Liver (tissue), 8 donors: ENCODE measurements at regions not wholly inside any gene's neighbourhood (a gene's known extent, or its start where the extent isn't known, plus 50 kb on each side); places are given as distances from the start of the nearest gene placed in this dataset.

Experiments
- DNase-seq: peaks from one replicate; pipeline ENCODE4 v3.0.0-alpha.2; 2017; ENCODE audit warnings: low spot score
- H3K27ac ChIP-seq, 2 donors: one replicate each; pipeline ENCODE4 v1.7.0; 2013; ENCODE audit warnings: inconsistent platforms in 2 of 2, low read length in 2 of 2, control low read depth in 1 of 2, low read depth in 1 of 2, mild to moderate bottlenecking in 1 of 2
- H3K27me3 ChIP-seq, 4 donors: one replicate each; pipeline versions ENCODE4 v1.6.1 to v1.7.0; 2013; ENCODE audit warnings: low read length in 3 of 4, inconsistent platforms in 1 of 4, mild to moderate bottlenecking in 1 of 4, moderate library complexity in 1 of 4; ENCODE audit not compliant: control insufficient read depth in 4 of 4, insufficient read depth in 4 of 4
- H3K36me3 ChIP-seq, 4 donors: one replicate each; pipeline versions ENCODE4 v1.6.1 to v1.7.0; 2013; ENCODE audit warnings: low read length in 3 of 4, mild to moderate bottlenecking in 3 of 4, low read depth in 1 of 4, moderate library complexity in 1 of 4; ENCODE audit not compliant: control insufficient read depth in 4 of 4, insufficient read depth in 3 of 4
- H3K4me1 ChIP-seq, 4 donors: one replicate each; pipeline versions ENCODE4 v1.6.1 to v1.7.0; 2013; ENCODE audit warnings: low read length in 3 of 4, mild to moderate bottlenecking in 3 of 4, moderate library complexity in 1 of 4; ENCODE audit not compliant: control insufficient read depth in 4 of 4, insufficient read depth in 4 of 4
- H3K4me3 ChIP-seq, 3 donors: one replicate each; pipeline versions ENCODE4 v1.6.1 to v1.7.0; 2013; ENCODE audit warnings: low read length in 3 of 3, control low read depth in 1 of 3, low read depth in 1 of 3, mild to moderate bottlenecking in 1 of 3
- H3K9ac ChIP-seq, 2 donors: one replicate each; pipeline ENCODE4 v1.7.0; 2013; ENCODE audit warnings: low read length in 2 of 2, mild to moderate bottlenecking in 2 of 2, moderate library complexity in 2 of 2, control low read depth in 1 of 2, low read depth in 1 of 2
- H3K9me3 ChIP-seq, 4 donors: one replicate each; pipeline versions ENCODE4 v1.6.1 to v1.7.0; 2013; ENCODE audit warnings: low read length in 3 of 4; ENCODE audit not compliant: control insufficient read depth in 4 of 4
- EGR1 ChIP-seq, 2 donors: IDR thresholded peaks; 2 replicates each; pipeline ENCODE4 v1.6.1; 2016 to 2018; ENCODE audit warnings: antibody characterized with exemption in 2 of 2, low read depth in 2 of 2
- FOXA1 ChIP-seq: IDR thresholded peaks from 2 replicates; pipeline ENCODE4 v1.6.1; 2016; ENCODE audit warnings: antibody characterized with exemption
- FOXA2 ChIP-seq: IDR thresholded peaks from 2 replicates; pipeline ENCODE4 v1.6.1; 2016; ENCODE audit warnings: antibody characterized with exemption
- GABPA ChIP-seq, 2 donors: IDR thresholded peaks in 1 of 2; conservative IDR thresholded peaks in 1 of 2; 2 replicates each; pipeline ENCODE4 v1.6.1; 2016; ENCODE audit warnings: antibody characterized with exemption in 2 of 2, mild to moderate bottlenecking in 1 of 2, moderate library complexity in 1 of 2
- HNF4A ChIP-seq, 2 donors: conservative IDR thresholded peaks; 2 replicates each; pipeline ENCODE4 v1.6.1; 2016; ENCODE audit warnings: antibody characterized with exemption in 2 of 2, mild to moderate bottlenecking in 2 of 2
- HNF4G ChIP-seq: IDR thresholded peaks from 2 replicates; pipeline ENCODE4 v1.6.1; 2016; ENCODE audit warnings: antibody characterized with exemption
- NR2F2 ChIP-seq: IDR thresholded peaks from 2 replicates; pipeline ENCODE4 v1.6.1; 2016; ENCODE audit warnings: antibody characterized with exemption
- RAD21 ChIP-seq, 2 donors: IDR thresholded peaks; 2 replicates each; pipeline ENCODE4 v1.6.1; 2016; ENCODE audit warnings: antibody characterized with exemption in 2 of 2, mild to moderate bottlenecking in 2 of 2
- RXRA ChIP-seq, 2 donors: IDR thresholded peaks; 2 replicates each; pipeline ENCODE4 v1.6.1; 2017 to 2018; ENCODE audit warnings: antibody characterized with exemption in 2 of 2, mild to moderate bottlenecking in 1 of 2
- SP1 ChIP-seq: IDR thresholded peaks from 2 replicates; pipeline ENCODE4 v1.6.1; 2018; ENCODE audit warnings: antibody characterized with exemption, mild to moderate bottlenecking
- TAF1 ChIP-seq: conservative IDR thresholded peaks from 2 replicates; pipeline ENCODE4 v1.6.1; 2016; ENCODE audit warnings: antibody characterized with exemption, mild to moderate bottlenecking
- WGBS: extraction: QIAGEN DNeasy Blood & Tissue Kit; methylation state at CpG from one replicate; pipeline ENCODE4 v1.1.7; 2013; 5-methylcytosine and 5-hydroxymethylcytosine counted together
- TF ChIP-seq, protein P1 (sequence below): fragments of 150-350 bp; IDR thresholded peaks from 2 replicates; pipeline ENCODE4 v1.5.1; 2017; ENCODE audit warnings: improper control_type of control experiment, low read depth, low read length; ENCODE audit not compliant: missing input control
- TF ChIP-seq, protein P2 (sequence below): IDR thresholded peaks from 2 replicates; pipeline ENCODE4 v1.6.1; 2016; ENCODE audit warnings: antibody characterized with exemption
- TF ChIP-seq, protein P3 (sequence below): IDR thresholded peaks from 2 replicates; pipeline ENCODE4 v1.6.1; 2016; ENCODE audit warnings: antibody characterized with exemption
- donor health status: healthy.
- donor health status: healthy.
- donor health status: healthy.
- donor health status: healthy.
- donor health status: healthy.

DNA sequence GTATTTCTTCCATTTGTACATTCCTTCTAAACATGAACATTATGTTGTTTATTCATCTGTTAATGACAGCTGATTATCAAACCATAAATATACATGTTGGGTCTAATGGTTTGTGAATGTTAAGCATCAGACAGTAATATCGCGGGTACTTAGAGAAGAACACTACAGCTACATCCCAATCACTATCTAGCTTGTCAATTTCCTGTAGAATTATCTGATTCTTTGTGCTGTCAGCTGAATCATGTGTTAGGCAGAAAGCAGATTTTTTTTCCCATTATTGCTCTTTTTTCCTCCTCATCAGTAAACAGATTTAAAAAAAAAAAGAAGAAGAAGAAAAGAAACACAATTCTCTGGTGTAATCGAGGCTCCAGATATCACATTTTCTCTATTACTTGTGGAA lies 183.6 kb upstream of the CTBP2 start:
- WGBS: 66% methylated on average over 3 of the region's 3 CpGs
- no peak for DNase-seq

DNA sequence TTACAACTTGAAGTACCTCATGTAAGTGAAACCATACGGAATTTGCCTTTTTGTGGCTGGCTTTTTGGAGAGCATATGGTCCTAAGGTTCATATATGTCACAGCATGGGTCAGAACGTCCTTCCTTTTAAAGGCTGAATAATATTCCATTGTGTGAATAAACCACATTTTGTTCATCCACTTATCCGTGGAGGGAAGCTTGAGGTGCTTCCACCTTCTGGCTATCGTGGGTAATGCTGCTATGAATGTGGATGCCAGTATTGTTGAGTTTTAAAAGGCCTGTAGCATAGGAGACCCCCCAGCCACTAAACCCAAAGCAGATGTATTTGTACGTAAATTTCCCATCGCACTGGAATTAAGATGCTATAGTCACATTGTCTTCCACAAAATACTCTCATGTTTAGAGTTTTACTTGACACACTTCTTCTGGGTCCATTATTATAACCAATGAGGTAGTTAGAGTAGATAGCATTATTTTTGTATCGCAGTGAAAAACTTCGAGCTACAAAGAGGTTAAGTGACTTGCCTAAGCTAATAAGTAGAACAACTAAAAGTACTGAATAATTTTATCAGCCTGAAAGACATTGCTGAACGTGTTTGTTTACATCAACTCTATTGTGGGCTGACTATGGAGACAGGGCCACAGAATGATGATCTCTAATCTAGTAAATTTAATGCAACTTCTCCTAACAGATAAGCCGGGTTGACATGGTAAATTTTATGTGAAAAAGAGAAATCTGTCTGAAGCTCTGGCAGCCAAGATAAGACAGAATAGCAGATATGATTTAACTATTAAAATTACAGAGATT lies 183.0 kb upstream of the CTBP2 start:
- WGBS: 66% methylated on average over 10 of the region's 10 CpGs
- no peak overlapping the region for H3K9ac ChIP-seq
- H3K36me3 ChIP-seq: no peaks in the 10 kb centered on the region
- H3K4me1 ChIP-seq: no peaks in the 10 kb centered on the region
- DNase-seq: no peak
- H3K9me3 ChIP-seq: no peaks in the 10 kb centered on the region
- H3K27ac ChIP-seq: no peak overlapping the region
- no peak overlapping the region for H3K4me3 ChIP-seq
- H3K27me3 ChIP-seq: peaks cover 0 to 4% (median 0%) of the 10 kb centered on the region in 4 donors
- TF ChIP-seq RAD21 (IDR thresholded peaks at IDR 0.05) (peak; percentile 57 to 75), GABPA (IDR thresholded peaks at IDR 0.05 in 1 of 2, conservative IDR thresholded peaks at IDR 0.05 in 1 of 2) (no peak)
- TF ChIP-seq, protein P1, sequence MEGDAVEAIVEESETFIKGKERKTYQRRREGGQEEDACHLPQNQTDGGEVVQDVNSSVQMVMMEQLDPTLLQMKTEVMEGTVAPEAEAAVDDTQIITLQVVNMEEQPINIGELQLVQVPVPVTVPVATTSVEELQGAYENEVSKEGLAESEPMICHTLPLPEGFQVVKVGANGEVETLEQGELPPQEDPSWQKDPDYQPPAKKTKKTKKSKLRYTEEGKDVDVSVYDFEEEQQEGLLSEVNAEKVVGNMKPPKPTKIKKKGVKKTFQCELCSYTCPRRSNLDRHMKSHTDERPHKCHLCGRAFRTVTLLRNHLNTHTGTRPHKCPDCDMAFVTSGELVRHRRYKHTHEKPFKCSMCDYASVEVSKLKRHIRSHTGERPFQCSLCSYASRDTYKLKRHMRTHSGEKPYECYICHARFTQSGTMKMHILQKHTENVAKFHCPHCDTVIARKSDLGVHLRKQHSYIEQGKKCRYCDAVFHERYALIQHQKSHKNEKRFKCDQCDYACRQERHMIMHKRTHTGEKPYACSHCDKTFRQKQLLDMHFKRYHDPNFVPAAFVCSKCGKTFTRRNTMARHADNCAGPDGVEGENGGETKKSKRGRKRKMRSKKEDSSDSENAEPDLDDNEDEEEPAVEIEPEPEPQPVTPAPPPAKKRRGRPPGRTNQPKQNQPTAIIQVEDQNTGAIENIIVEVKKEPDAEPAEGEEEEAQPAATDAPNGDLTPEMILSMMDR: peak; percentile 44

More for the DNA sequence above, 183.6 kb upstream of the CTBP2 start:
- H3K4me3 ChIP-seq: no peak overlapping the region
- TF ChIP-seq, protein P2, sequence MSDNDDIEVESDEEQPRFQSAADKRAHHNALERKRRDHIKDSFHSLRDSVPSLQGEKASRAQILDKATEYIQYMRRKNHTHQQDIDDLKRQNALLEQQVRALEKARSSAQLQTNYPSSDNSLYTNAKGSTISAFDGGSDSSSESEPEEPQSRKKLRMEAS: no peak
- TF ChIP-seq, protein P3, sequence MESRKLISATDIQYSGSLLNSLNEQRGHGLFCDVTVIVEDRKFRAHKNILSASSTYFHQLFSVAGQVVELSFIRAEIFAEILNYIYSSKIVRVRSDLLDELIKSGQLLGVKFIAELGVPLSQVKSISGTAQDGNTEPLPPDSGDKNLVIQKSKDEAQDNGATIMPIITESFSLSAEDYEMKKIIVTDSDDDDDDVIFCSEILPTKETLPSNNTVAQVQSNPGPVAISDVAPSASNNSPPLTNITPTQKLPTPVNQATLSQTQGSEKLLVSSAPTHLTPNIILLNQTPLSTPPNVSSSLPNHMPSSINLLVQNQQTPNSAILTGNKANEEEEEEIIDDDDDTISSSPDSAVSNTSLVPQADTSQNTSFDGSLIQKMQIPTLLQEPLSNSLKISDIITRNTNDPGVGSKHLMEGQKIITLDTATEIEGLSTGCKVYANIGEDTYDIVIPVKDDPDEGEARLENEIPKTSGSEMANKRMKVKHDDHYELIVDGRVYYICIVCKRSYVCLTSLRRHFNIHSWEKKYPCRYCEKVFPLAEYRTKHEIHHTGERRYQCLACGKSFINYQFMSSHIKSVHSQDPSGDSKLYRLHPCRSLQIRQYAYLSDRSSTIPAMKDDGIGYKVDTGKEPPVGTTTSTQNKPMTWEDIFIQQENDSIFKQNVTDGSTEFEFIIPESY: no peak
- TF ChIP-seq FOXA2 (no peak), RAD21 (IDR thresholded peaks at IDR 0.05) (no peak), NR2F2 (no peak), TAF1 (no peak), HNF4G (no peak), RXRA (IDR thresholded peaks at IDR 0.05) (no peak), SP1 (no peak), EGR1 (IDR thresholded peaks at IDR 0.05; ENCODE audit: low read depth in 2 of 2) (no peak), FOXA1 (no peak), HNF4A (conservative IDR thresholded peaks at IDR 0.05) (no peak)
- TF ChIP-seq, protein P1: no peak
- no peak overlapping the region for H3K27ac ChIP-seq
- no peaks in the 10 kb centered on the region for H3K4me1 ChIP-seq
- H3K36me3 ChIP-seq: no peaks in the 10 kb centered on the region
- no peaks in the 10 kb centered on the region for H3K9me3 ChIP-seq
- peaks cover 0 to 4% (median 0%) of the 10 kb centered on the region in 4 donors for H3K27me3 ChIP-seq
- H3K9ac ChIP-seq: no peak overlapping the region
